ENCODE measurements at regions not wholly inside any gene's neighbourhood (a gene's known extent, or its start where the extent isn't known, plus 50 kb on each side); places are given as distances from the start of the nearest gene placed in this dataset.

- no peak overlapping the region for H3K4me3 ChIP-seq (ENCODE audit: extremely low read depth in 1 of 4, insufficient read depth in 2 of 4, low read depth in 3 of 4, low read length in 4 of 4)
- no peak overlapping the region for H3K14ac ChIP-seq (ENCODE audit: insufficient read length)
- H3K36me3 ChIP-seq (ENCODE audit: control insufficient read depth in 2 of 4, insufficient read depth in 4 of 4, low read length in 3 of 4) = no peaks in the 10 kb centered on the region
- no peak overlapping the region for H3K9ac ChIP-seq (replicated peaks in 1 of 4; ENCODE audit: extremely low read depth in 1 of 4, low read depth in 3 of 4, low read length in 3 of 4)
- H3K9me3 ChIP-seq (ENCODE audit: insufficient read depth in 2 of 2, low read depth in 1 of 2, low read length in 1 of 2) = no peaks in the 10 kb centered on the region
- no peak overlapping the region for H3K27ac ChIP-seq (ENCODE audit: low read depth, low read length)
- no peak overlapping the region for H2BK5ac ChIP-seq (ENCODE audit: low read depth, low read length)
- FAIRE-seq (no peak), DNase-seq (ENCODE audit: low read depth in 1 of 2, low spot score in 2 of 2) (no peak)
- no peak overlapping the region for H2BK20ac ChIP-seq (ENCODE audit: low read length)
- H3K18ac ChIP-seq (ENCODE audit: extremely low read depth, low read length) = no peak overlapping the region
- H3K79me1 ChIP-seq (ENCODE audit: low read depth, low read length) = no peaks in the 10 kb centered on the region
- no peaks in the 10 kb centered on the region for H4K20me1 ChIP-seq (replicated peaks in 1 of 2; ENCODE audit: control insufficient read depth in 1 of 2, insufficient read depth in 2 of 2, low read length in 2 of 2)
- H3K27me3 ChIP-seq (replicated peaks in 1 of 4; ENCODE audit: control insufficient read depth in 3 of 4, extremely low read depth in 1 of 4, insufficient read depth in 3 of 4, low read length in 3 of 4) = no peaks in the 10 kb centered on the region
- no peak overlapping the region for H2AFZ ChIP-seq (ENCODE audit: low read length)
- no peak overlapping the region for H3K23ac ChIP-seq (ENCODE audit: insufficient read length)
- no peak overlapping the region for H2AK5ac ChIP-seq (ENCODE audit: low read depth, low read length)
- TF ChIP-seq TBP (IDR thresholded peaks at IDR 0.05; ENCODE audit: low read depth, low read length) = no peak
- H3K4me1 ChIP-seq (replicated peaks in 1 of 4; ENCODE audit: control insufficient read depth in 3 of 4, insufficient read depth in 4 of 4, low read length in 3 of 4) = no peaks in the 10 kb centered on the region
- WGBS, 2 experiments (ENCODE audit: extremely low coverage in 1 of 2, insufficient coverage in 1 of 2, insufficient read length in 1 of 2, insufficient replicate concordance in 2 of 2, low coverage in 1 of 2, low lambda C conversion rate in 2 of 2, missing lambda C conversion rate in 1 of 2) = 95% methylated on average over 1 of the region's 1 CpG; no CpG with 5 or more reads in 1 of the 2 experiments
- no peak overlapping the region for H2BK12ac ChIP-seq (ENCODE audit: low read depth, low read length)
- H4K5ac ChIP-seq (ENCODE audit: insufficient read length, low read depth, low read length) = no peak overlapping the region
- no peak overlapping the region for H3K4me2 ChIP-seq (ENCODE audit: insufficient read depth in 1 of 2, low read depth in 2 of 2, low read length in 2 of 2)
- no peaks in the 10 kb centered on the region; the same call in 1 of the 2 replicates for H3K23me2 ChIP-seq (ENCODE audit: low read depth, low read length)
- H3K56ac ChIP-seq (replicated peaks; ENCODE audit: insufficient read length, low read depth, low read length) = no peak overlapping the region
- no peak overlapping the region for H3K4ac ChIP-seq (replicated peaks; ENCODE audit: insufficient read length, low read depth, low read length)
- no peak overlapping the region for H4K91ac ChIP-seq (replicated peaks; ENCODE audit: insufficient read length, low read length)
- CTCF ChIA-PET (ENCODE audit: partially characterized antibody) = interaction anchor here (0.9 kb wide), 1 partner anchor 147 kb away, joined by 4 read pairs; no protein-coding TSS in a partner anchor
- POLR2A ChIA-PET (ENCODE audit: partially characterized antibody) = no interaction called here
- no peak overlapping the region for H2BK120ac ChIP-seq (replicated peaks; ENCODE audit: low read depth, low read length)
- H4K8ac ChIP-seq (ENCODE audit: extremely low read depth, insufficient read depth, low read length) = no peak overlapping the region
- H2BK15ac ChIP-seq (ENCODE audit: low read length) = no peak overlapping the region
- no peaks in the 10 kb centered on the region for H3K79me2 ChIP-seq (ENCODE audit: control insufficient read depth in 1 of 2, insufficient read depth in 2 of 2, low read length in 2 of 2)
Observed at GRCh38 chr7:115533785-115534184, 496.8 kb downstream of the TFEC start.
